Transverse colon (tissue), 4 donors: ENCODE measurements at regions not wholly inside any gene's neighbourhood (a gene's known extent, or its start where the extent isn't known, plus 50 kb on each side); places are given as distances from the start of the nearest gene placed in this dataset.

Source experiments
- DNase-seq: peaks from one replicate; pipeline ENCODE4 v3.0.0-alpha.2; 2019
- H3K27ac ChIP-seq, 4 donors: fragments of 200-600 bp; sonication (generic); 2 replicates each; pipeline ENCODE4 v1.5.1; 2016 to 2018; ENCODE audit warnings: inconsistent platforms in 4 of 4
- H3K27me3 ChIP-seq: fragments of 200-600 bp; sonication (generic); 2 replicates; pipeline ENCODE4 v1.5.1; 2017; ENCODE audit warnings: inconsistent platforms
- H3K36me3 ChIP-seq, 4 donors: fragments of 200-600 bp; sonication (generic); 2 replicates each; pipeline ENCODE4 v1.5.1; 2017 to 2019; ENCODE audit warnings: inconsistent platforms in 4 of 4
- H3K4me1 ChIP-seq, 4 donors: fragments of 200-600 bp; sonication (generic); 2 replicates each; pipeline ENCODE4 v1.5.1; 2017 to 2020; ENCODE audit warnings: inconsistent platforms in 4 of 4
- H3K4me3 ChIP-seq, 4 donors: fragments of 200-600 bp; sonication (generic); 1 replicate in 1 of 4; 2 replicates in 3 of 4; pipeline versions ENCODE4 v1.5.1 to v1.6.1; 2017 to 2019; ENCODE audit warnings: inconsistent platforms in 4 of 4
- H3K9me3 ChIP-seq, 2 donors: fragments of 200-600 bp; sonication (generic); 2 replicates each; pipeline ENCODE4 v1.5.1; 2017 to 2019; ENCODE audit warnings: inconsistent platforms in 2 of 2
- EP300 ChIP-seq: sonication (generic); formaldehyde crosslinking; IDR thresholded peaks from one replicate; pipeline ENCODE4 v1.6.1; 2017; ENCODE audit warnings: antibody characterized with exemption, low read depth
- POLR2A ChIP-seq: fragments of 450-650 bp; IDR thresholded peaks from one replicate; pipeline ENCODE4 v1.6.1; 2016; ENCODE audit warnings: antibody characterized with exemption, mild to moderate bottlenecking, moderate library complexity
- POLR2AphosphoS5 ChIP-seq, 3 donors: sonication (generic); formaldehyde crosslinking; IDR thresholded peaks; one replicate each; pipeline ENCODE4 v1.6.1; 2016; ENCODE audit warnings: antibody characterized with exemption in 3 of 3
- WGBS, 2 donors: methylation state at CpG; one replicate each; pipeline ENCODE4 v1.1.5; 2018; ENCODE audit warnings: low coverage in 1 of 2; 5-methylcytosine and 5-hydroxymethylcytosine counted together
- in situ Hi-C, 4 donors: fragments of 200-750 bp; cut with MboI; loops; one replicate each; pipeline versions ENCODE4 v1.15.0 to v1.15.1; 2017; ENCODE audit warnings: low sequenced_read_pairs in 3 of 4, low pct_ligation_motif_present in 1 of 4, low pct_unique_long_range_greater_than_20kb in 1 of 4
- intact Hi-C: fragments of 100-400 bp; cut with DNase I; formaldehyde crosslinking; loops from one replicate; pipeline ENCODE4 v1.15.1; 2023; ENCODE audit warnings: low total_unique reads
- TF ChIP-seq, protein P1 (sequence below), 5 experiments: fragments of 200-600 bp in 3 of 5; fragments of 450-650 bp in 2 of 5; sonication (generic) in 3 of 5; IDR thresholded peaks; 1 replicate in 2 of 5; 2 replicates in 3 of 5; pipeline ENCODE4 v1.5.1; 2016 to 2017; ENCODE audit warnings: antibody characterized with exemption in 5 of 5, inconsistent platforms in 3 of 5, mild to moderate bottlenecking in 2 of 5, moderate library complexity in 1 of 5

DNA sequence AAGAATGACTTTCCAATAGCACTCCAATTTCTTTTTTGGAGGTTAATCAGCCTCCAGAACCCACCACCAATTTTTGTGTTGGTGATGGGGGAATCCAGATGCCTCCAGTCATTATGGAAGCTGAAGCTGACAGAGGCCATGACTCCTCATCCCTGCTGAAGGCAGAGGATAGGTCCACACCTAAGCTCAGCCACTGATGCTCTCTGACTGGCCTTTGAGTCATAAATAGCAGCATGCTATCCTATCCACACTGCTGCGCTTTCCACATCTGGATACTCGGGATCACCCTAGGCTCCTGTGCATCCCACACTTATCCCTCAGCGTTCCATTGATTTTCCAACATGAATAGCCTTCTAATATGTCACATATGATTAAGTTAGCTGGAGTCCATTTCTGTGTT is 124.2 kb downstream of the TES start:
- intact Hi-C loops = no loop called here
- H3K4me3 ChIP-seq = no peak overlapping the region
- no peaks in the 10 kb centered on the region for H3K36me3 ChIP-seq
- in situ Hi-C loops = no loop called here
- H3K27me3 ChIP-seq = no peaks in the 10 kb centered on the region
- TF ChIP-seq, protein P1, sequence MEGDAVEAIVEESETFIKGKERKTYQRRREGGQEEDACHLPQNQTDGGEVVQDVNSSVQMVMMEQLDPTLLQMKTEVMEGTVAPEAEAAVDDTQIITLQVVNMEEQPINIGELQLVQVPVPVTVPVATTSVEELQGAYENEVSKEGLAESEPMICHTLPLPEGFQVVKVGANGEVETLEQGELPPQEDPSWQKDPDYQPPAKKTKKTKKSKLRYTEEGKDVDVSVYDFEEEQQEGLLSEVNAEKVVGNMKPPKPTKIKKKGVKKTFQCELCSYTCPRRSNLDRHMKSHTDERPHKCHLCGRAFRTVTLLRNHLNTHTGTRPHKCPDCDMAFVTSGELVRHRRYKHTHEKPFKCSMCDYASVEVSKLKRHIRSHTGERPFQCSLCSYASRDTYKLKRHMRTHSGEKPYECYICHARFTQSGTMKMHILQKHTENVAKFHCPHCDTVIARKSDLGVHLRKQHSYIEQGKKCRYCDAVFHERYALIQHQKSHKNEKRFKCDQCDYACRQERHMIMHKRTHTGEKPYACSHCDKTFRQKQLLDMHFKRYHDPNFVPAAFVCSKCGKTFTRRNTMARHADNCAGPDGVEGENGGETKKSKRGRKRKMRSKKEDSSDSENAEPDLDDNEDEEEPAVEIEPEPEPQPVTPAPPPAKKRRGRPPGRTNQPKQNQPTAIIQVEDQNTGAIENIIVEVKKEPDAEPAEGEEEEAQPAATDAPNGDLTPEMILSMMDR (IDR thresholded peaks at IDR 0.05) = no peak
- no peak for TF ChIP-seq EP300
- no peak for TF ChIP-seq POLR2AphosphoS5 (IDR thresholded peaks at IDR 0.05)
- TF ChIP-seq POLR2A = no peak
- peaks cover 0 to 5% (median 0%) of the 10 kb centered on the region in 4 donors for H3K4me1 ChIP-seq
- H3K27ac ChIP-seq = no peak overlapping the region
- WGBS, 2 donors = 95% methylated on average over 3 of the region's 3 CpGs
- no peaks in the 10 kb centered on the region for H3K9me3 ChIP-seq
- no peak for DNase-seq

DNA sequence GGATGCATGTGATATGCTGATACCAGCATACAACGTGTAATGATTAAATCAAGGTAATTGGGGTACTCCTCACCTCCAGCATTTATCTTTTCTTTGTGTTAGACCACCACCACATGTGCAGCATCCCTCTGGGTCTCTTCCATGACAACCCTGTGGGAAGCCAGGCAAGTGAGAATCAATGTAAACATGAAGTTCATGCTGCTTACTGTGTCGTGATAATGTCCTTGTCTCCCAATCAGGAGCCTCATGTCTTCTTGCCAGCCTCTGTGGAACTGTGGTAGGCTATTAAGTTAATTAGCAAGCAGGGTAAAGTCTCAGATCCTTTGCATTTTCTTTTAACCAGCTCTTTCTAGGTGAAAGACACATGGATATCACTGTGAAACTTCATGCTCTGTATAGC is 126.7 kb downstream of the TES start:
- no peak for DNase-seq
- 66 to 86% methylated on average over 2 of the region's 2 CpGs for WGBS, 2 donors
- H3K27me3 ChIP-seq = no peaks in the 10 kb centered on the region
- in situ Hi-C loops (no loop called here), intact Hi-C loops (no loop called here)
- TF ChIP-seq POLR2AphosphoS5 (IDR thresholded peaks at IDR 0.05) (no peak), POLR2A (no peak)
- H3K9me3 ChIP-seq = no peaks in the 10 kb centered on the region
- no peak overlapping the region for H3K4me3 ChIP-seq
- H3K36me3 ChIP-seq = no peaks in the 10 kb centered on the region
- H3K4me1 ChIP-seq = peaks cover 0 to 6% (median 0%) of the 10 kb centered on the region in 4 donors
- H3K27ac ChIP-seq = no peak overlapping the region

DNA sequence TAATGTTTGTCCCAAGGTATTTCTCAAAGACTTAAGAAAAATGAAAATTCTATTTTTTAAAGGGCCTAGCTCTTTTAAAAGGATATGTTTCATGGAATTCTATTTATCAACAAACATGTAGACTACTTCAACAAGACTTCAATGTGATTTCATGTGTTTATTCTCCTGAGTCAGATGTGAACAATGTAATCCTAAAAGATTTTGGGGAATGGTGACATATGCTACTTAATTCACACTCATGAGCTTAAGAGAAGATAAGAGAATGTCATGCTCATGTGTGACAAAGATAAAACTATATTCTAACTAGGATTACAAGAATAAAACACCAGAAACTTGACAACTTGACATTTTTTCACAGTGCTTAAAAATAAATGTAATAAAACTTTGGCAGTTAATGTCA is 127.5 kb downstream of the TES start:
- intact Hi-C loops = no loop called here
- peaks cover 0 to 6% (median 0%) of the 10 kb centered on the region in 4 donors for H3K4me1 ChIP-seq
- H3K4me3 ChIP-seq = no peak overlapping the region
- no peaks in the 10 kb centered on the region for H3K36me3 ChIP-seq
- no peaks in the 10 kb centered on the region for H3K9me3 ChIP-seq
- no peaks in the 10 kb centered on the region for H3K27me3 ChIP-seq
- no peak overlapping the region for H3K27ac ChIP-seq
- DNase-seq = no peak
- in situ Hi-C loops = no loop called here
- TF ChIP-seq POLR2A (no peak), POLR2AphosphoS5 (IDR thresholded peaks at IDR 0.05) (no peak), EP300 (no peak)
- TF ChIP-seq, protein P1 (IDR thresholded peaks at IDR 0.05) = no peak

DNA sequence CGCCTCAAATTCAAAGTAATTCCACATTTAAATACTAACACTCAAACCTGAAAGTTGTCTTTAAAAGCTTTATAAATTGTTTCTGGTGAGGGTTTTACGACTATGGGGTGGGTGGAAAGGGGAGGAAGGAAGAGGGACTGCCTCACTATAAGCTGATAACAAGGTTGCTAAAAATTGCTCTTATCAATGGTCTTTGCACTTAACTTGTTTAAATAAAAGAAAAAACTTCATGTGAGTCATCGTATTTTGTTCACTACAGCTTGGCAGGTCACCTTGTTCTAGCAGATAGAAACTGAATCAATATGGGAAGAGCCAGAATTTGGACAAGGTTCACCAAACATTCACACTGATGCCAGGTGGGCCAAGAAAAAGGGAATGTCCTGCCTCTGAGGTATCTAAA is 129.2 kb downstream of the TES start:
- Histone ChIP-seq H3K27ac (peak overlapping the region in 1 of 4 donors; percentile 18), H3K36me3 (no peaks in the 10 kb centered on the region), H3K27me3 (no peaks in the 10 kb centered on the region), H3K9me3 (no peaks in the 10 kb centered on the region), H3K4me3 (no peak overlapping the region), H3K4me1 (peaks cover 0 to 6% (median 0%) of the 10 kb centered on the region in 4 donors)
- in situ Hi-C loops (no loop called here), intact Hi-C loops (no loop called here)
- 39 to 55% methylated on average over 2 to 3 of the region's 3 CpGs for WGBS, 2 donors
- TF ChIP-seq POLR2AphosphoS5 (IDR thresholded peaks at IDR 0.05) (no peak), POLR2A (no peak)
- TF ChIP-seq, protein P1 (IDR thresholded peaks at IDR 0.05) = no peak
- no peak for DNase-seq

DNA sequence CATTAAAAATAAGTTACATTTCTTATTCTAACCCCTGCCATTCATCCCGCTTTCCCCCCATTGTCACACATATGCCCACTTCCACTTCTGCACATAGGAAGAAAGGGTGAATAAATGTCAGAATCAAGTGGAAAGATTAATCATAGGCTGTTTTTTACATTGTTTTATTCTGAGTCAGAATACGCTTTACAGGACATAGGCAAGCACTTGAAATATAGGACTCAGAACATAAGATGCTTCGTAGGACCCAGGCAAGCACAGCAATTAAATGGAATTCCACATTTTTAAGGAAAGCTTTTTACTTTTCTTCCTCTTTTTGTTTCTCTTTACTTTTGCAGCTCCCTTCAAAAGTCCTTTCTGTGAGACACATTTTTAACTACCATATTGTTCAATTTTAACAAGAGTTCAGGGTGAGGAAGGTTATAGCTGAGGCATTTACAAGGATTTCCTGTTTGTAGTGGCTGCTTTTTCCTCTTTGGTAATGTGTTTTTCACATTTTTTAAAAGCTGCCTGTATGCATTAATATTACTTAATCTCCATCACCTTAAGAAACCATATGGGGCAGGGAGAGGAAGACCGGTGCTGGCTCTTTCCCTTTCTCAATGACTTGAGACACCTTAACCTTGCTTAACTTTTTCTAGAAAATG is 130.0 kb downstream of the TES start:
- Histone ChIP-seq H3K27ac (peak overlapping the region in 2 of 4 donors; percentile 1 to 23), H3K4me3 (no peak overlapping the region), H3K36me3 (no peaks in the 10 kb centered on the region), H3K27me3 (no peaks in the 10 kb centered on the region), H3K4me1 (peaks cover 0 to 6% (median 0%) of the 10 kb centered on the region in 4 donors), H3K9me3 (no peaks in the 10 kb centered on the region)
- DNase-seq = no peak
- intact Hi-C loops (no loop called here), in situ Hi-C loops (no loop called here)
- TF ChIP-seq, protein P1 (IDR thresholded peaks at IDR 0.05) = no peak
- TF ChIP-seq POLR2AphosphoS5 (IDR thresholded peaks at IDR 0.05) = no peak
- no peak for TF ChIP-seq EP300
- TF ChIP-seq POLR2A = no peak
- WGBS, 2 donors = 64 to 75% methylated on average over 4 of the region's 4 CpGs
